GM23338 (cell line): ENCODE measurements at regions not wholly inside any gene's neighbourhood (a gene's known extent, or its start where the extent isn't known, plus 50 kb on each side); places are given as distances from the start of the nearest gene placed in this dataset.
A peak's percentile ranks its signal among the peaks of the same experiment; 100 is the strongest.
"Not testable (repeated sequence)": the region's sequence is repeated elsewhere in the genome, so short reads cannot be mapped to it uniquely, and the experiment has no call there.

ENCODE experiments used
- ATAC-seq: fragments of 200-7000 bp; cut with Tn5 transposase; 3 replicates; pipeline ENCODE4 v1.9.1; 2020
- DNase-seq: peaks from one replicate; pipeline ENCODE4 v3.0.0-alpha.2; 2015; ENCODE audit warnings: low spot score
- H2AFZ ChIP-seq: fragments of 200-600 bp; sonication (generic); 2 replicates; pipeline ENCODE4 v1.8.0; 2016; ENCODE audit warnings: antibody characterized with exemption, mild to moderate bottlenecking, moderate library complexity
- H3F3A ChIP-seq: fragments of 200-600 bp; sonication (generic); replicated peaks from 2 replicates; pipeline ENCODE4 v1.8.0; 2017; ENCODE audit warnings: antibody characterized with exemption, mixed run types, low read depth
- H3K27ac ChIP-seq: fragments of 200-600 bp; sonication (generic); 2 replicates; pipeline ENCODE4 v1.6.1; 2016; ENCODE audit warnings: low read depth
- H3K27me3 ChIP-seq: fragments of 200-600 bp; sonication (generic); 2 replicates; pipeline ENCODE4 v1.8.0; 2016; ENCODE audit warnings: mild to moderate bottlenecking, mixed run types, moderate library complexity; ENCODE audit not compliant: insufficient read depth
- H3K36me3 ChIP-seq: fragments of 200-600 bp; sonication (generic); 2 replicates; pipeline ENCODE4 v1.8.0; 2016; ENCODE audit warnings: mild to moderate bottlenecking; ENCODE audit not compliant: insufficient read depth
- H3K4me1 ChIP-seq: fragments of 200-600 bp; sonication (generic); 2 replicates; pipeline ENCODE4 v1.8.0; 2016; ENCODE audit warnings: mild to moderate bottlenecking, moderate library complexity; ENCODE audit not compliant: insufficient read depth
- H3K4me2 ChIP-seq: fragments of 200-600 bp; sonication (generic); 2 replicates; pipeline ENCODE4 v1.7.1; 2017; ENCODE audit warnings: mixed run types
- H3K4me3 ChIP-seq: fragments of 200-600 bp; sonication (generic); 2 replicates; pipeline ENCODE4 v1.6.1; 2016; ENCODE audit warnings: mixed run types
- H3K79me2 ChIP-seq: fragments of 200-600 bp; sonication (generic); replicated peaks from 2 replicates; pipeline ENCODE4 v1.8.0; 2017; ENCODE audit warnings: mild to moderate bottlenecking; ENCODE audit not compliant: insufficient read depth
- H3K9me2 ChIP-seq: fragments of 200-600 bp; sonication (generic); 2 replicates; pipeline ENCODE4 v1.8.0; 2017; ENCODE audit not compliant: insufficient read depth
- H4K20me1 ChIP-seq: fragments of 200-600 bp; sonication (generic); replicated peaks from 2 replicates; pipeline ENCODE4 v1.8.0; 2017; ENCODE audit warnings: mild to moderate bottlenecking; ENCODE audit not compliant: insufficient read depth
- H3K27ac Mint-ChIP-seq: 2 replicates; pipeline ENCODE4 v1.8.0; 2020; ENCODE audit warnings: inconsistent platforms, mild to moderate bottlenecking, moderate library complexity, mixed read lengths
- H3K27me3 Mint-ChIP-seq: 3 replicates; pipeline ENCODE4 v1.8.0; 2022; ENCODE audit warnings: low read depth, mild to moderate bottlenecking, moderate library complexity, mixed read lengths, inconsistent platforms; ENCODE audit not compliant: insufficient read depth, poor library complexity
- H3K36me3 Mint-ChIP-seq: 3 replicates; pipeline ENCODE4 v1.8.0; 2021; ENCODE audit warnings: low read depth, mild to moderate bottlenecking, inconsistent platforms, moderate library complexity, mixed read lengths
- H3K4me1 Mint-ChIP-seq: 3 replicates; pipeline ENCODE4 v1.8.0; 2020; ENCODE audit warnings: mild to moderate bottlenecking, inconsistent platforms, mixed read lengths
- H3K4me3 Mint-ChIP-seq: 3 replicates; pipeline ENCODE4 v1.8.0; 2021; ENCODE audit warnings: moderate library complexity, mild to moderate bottlenecking, inconsistent platforms, mixed read lengths
- H3K9me3 Mint-ChIP-seq: 3 replicates; pipeline ENCODE4 v1.8.0; 2020; ENCODE audit warnings: moderate library complexity, mild to moderate bottlenecking, inconsistent platforms, mixed read lengths
- EZH2 ChIP-seq: fragments of 200-600 bp; sonication (generic); IDR thresholded peaks from one replicate; pipeline ENCODE4 v1.8.0; 2017; ENCODE audit warnings: antibody characterized with exemption, mild to moderate bottlenecking, low read depth; ENCODE audit not compliant: unreplicated experiment
- EZH2phosphoT487 ChIP-seq: fragments of 200-600 bp; sonication (generic); IDR thresholded peaks from one replicate; pipeline ENCODE4 v1.8.1; 2018; ENCODE audit warnings: antibody characterized with exemption; ENCODE audit not compliant: unreplicated experiment

DNA sequence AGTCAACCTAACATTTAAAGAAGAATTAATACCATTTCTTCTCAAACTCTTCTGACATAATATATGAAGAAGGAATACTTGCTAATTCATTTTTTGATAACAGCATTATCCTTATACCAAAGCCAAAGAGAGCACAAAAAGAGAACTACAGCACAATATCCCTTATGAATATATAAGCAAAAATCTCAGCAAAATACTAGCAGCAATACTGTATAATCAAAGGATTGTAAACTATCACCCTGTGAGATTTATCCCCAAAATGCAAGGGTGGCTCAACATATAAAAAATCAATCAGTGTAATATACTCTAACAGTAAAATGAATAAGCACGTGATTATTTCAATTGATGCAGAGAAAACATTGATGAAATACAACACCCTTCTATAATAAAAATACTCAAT, 81.9 kb upstream of the ZNG1F start:
- ATAC-seq, H3K4me3 ChIP-seq, H4K20me1 ChIP-seq, H3K4me1 ChIP-seq, H3K9me3 Mint-ChIP-seq, H3K79me2 ChIP-seq, H3K4me3 Mint-ChIP-seq, H3K4me1 Mint-ChIP-seq, H2AFZ ChIP-seq, DNase-seq, H3K4me2 ChIP-seq, H3K9me2 ChIP-seq, H3K27ac ChIP-seq, H3K27ac Mint-ChIP-seq, H3K36me3 Mint-ChIP-seq, H3F3A ChIP-seq, H3K36me3 ChIP-seq: not testable (repeated sequence)
- TF ChIP-seq EZH2, result peak; percentile 95
- H3K27me3 Mint-ChIP-seq, result peaks cover 39% of the 10 kb centered on the region
- peaks cover 75% of the 10 kb centered on the region for H3K27me3 ChIP-seq

DNA sequence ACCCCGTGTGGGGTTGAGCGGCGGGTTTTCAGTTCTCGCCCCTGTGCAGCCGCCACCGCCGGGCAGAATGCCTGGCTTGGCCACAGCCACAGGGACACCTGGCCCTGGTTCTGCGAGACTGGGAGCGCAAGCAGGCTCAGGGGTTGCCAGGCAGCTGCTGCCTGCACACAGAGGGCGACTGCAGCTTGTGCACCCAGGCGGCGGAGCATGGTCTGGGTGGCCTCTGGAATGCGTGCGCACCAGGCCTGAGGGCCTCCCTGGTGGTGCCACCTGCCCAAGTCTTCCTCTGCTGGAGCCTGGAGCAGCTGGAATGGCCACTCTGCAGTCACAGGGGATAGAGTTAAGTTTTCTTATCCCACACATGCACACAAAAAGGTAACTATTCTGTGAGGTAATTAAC, 80.4 kb upstream of the ZNG1F start:
- not testable (repeated sequence) for H3K4me3 Mint-ChIP-seq, H3K9me2 ChIP-seq, H4K20me1 ChIP-seq, H3K4me1 ChIP-seq, H3K36me3 ChIP-seq, H3K36me3 Mint-ChIP-seq, H3K27ac Mint-ChIP-seq, ATAC-seq, H3K79me2 ChIP-seq, H2AFZ ChIP-seq, H3K27ac ChIP-seq, H3F3A ChIP-seq, H3K4me1 Mint-ChIP-seq, H3K9me3 Mint-ChIP-seq
- H3K27me3 Mint-ChIP-seq, result peaks cover 32% of the 10 kb centered on the region
- Histone ChIP-seq H3K4me3 (peak overlapping the region; percentile 40; the same call in 1 of the 2 replicates), H3K27me3 (peaks cover 73% of the 10 kb centered on the region), H3K4me2 (peak overlapping the region; percentile 68)
- DNase-seq, result peak; percentile 41

DNA sequence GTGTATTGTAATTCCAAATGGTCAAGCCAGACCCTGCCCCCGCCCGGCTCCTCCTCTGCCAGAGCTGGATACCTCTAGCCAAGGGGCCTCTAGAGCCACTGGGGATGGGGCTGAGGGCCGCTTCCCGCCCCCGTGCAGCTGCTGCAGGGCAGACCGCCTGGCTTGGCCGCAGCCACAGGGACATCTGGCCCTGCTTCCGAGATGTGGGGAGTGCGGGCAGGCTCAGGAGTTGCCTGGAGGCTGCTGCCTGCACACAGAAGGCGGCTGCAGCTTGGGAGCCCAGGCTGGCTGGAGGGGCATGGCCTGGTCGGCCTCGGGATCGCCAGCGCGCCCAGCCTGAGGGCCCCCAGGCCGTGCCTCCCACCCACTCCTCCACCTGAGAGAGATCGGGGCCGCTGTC, 79.9 kb upstream of the ZNG1F start:
- Histone ChIP-seq H3K4me2 (peak overlapping the region; percentile 68; the same call in 1 of the 2 replicates), H3K4me3 (peak overlapping the region; percentile 40; the same call in 1 of the 2 replicates), H3K27me3 (peaks cover 73% of the 10 kb centered on the region)
- DNase-seq, result peak; percentile 59
- H3K4me1 Mint-ChIP-seq, H3K27ac ChIP-seq, H3F3A ChIP-seq, H3K79me2 ChIP-seq, H2AFZ ChIP-seq, H4K20me1 ChIP-seq, H3K27ac Mint-ChIP-seq, H3K36me3 Mint-ChIP-seq, H3K4me1 ChIP-seq, H3K9me2 ChIP-seq, H3K4me3 Mint-ChIP-seq, H3K36me3 ChIP-seq, H3K9me3 Mint-ChIP-seq: not testable (repeated sequence)
- ATAC-seq, result peak; percentile 43
- H3K27me3 Mint-ChIP-seq, result peaks cover 31% of the 10 kb centered on the region
- TF ChIP-seq EZH2, result peak; percentile 57

DNA sequence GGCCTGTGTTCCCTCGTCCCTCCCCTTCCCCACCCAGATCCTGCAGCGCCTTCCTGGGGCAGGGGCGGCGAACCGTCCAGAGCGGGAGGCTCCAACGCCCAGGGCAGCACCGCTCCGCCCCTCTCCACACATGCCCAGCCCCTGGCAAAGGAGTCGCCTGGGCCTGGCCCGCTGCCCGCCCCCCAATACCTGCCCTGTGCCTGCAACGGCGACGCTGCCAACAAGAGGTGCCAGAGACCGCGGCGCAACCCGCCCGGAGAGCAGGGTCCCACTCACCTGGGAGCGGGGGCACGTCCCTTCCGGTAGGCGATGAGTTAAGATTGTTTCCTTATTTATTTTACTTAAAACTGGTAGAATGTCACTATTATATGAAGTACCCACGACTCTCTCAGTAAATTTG, 77.5 kb upstream of the ZNG1F start:
- H3K4me3 Mint-ChIP-seq, result peak overlapping the region; percentile 64
- peaks cover 56% of the 10 kb centered on the region for H3K27me3 ChIP-seq
- H3K4me3 ChIP-seq, result peak overlapping the region; percentile 46; the same call in 1 of the 2 replicates
- not testable (repeated sequence) for H3K4me1 Mint-ChIP-seq, H3K27ac ChIP-seq, H3K4me1 ChIP-seq, H3K9me3 Mint-ChIP-seq, H3K27ac Mint-ChIP-seq, H3K79me2 ChIP-seq, H2AFZ ChIP-seq, H3K36me3 ChIP-seq, H3F3A ChIP-seq, H3K9me2 ChIP-seq, H4K20me1 ChIP-seq, H3K36me3 Mint-ChIP-seq
- TF ChIP-seq EZH2, result peak; percentile 88
- TF ChIP-seq EZH2phosphoT487, result peak; percentile 70
- DNase-seq (peak; percentile 22), ATAC-seq (peak; percentile 65)
- peak overlapping the region; percentile 73 for H3K4me2 ChIP-seq
- H3K27me3 Mint-ChIP-seq, result peaks cover 23% of the 10 kb centered on the region

DNA sequence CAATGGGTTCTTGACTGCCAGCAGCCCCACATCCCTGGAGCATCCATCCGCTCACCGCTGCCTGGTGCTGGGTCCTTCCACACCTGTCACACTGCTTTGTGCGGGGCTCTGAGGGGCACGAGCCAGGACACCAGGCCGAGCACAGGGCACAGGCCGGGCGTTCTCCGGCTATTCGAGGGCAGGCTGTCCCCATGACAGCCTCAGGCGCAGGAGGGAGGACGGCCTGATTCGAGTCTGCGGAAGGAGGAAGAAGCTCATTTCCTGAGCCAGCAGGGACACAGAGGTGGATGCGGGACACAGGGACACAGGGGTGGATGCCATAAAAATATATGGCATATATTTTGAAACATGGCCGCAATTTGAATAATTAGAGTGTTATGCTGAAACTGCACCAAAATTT, 76.9 kb upstream of the ZNG1F start:
- H3K9me3 Mint-ChIP-seq, result not testable (repeated sequence)
- H3K4me3 Mint-ChIP-seq, result peak overlapping the region; percentile 34; the same call in 1 of the 3 replicates
- ATAC-seq, result peak; percentile 79

GRCh38 chr9:41251973-41252372, 62.9 kb upstream of the ZNG1F start:
- H3K9me2 ChIP-seq, H3K4me3 Mint-ChIP-seq, ATAC-seq, H3K4me2 ChIP-seq, H3K27ac ChIP-seq, DNase-seq, H3K27me3 Mint-ChIP-seq, H4K20me1 ChIP-seq, H3K4me1 Mint-ChIP-seq, H3K4me3 ChIP-seq, H3K79me2 ChIP-seq, H3K4me1 ChIP-seq, H3K36me3 ChIP-seq, H2AFZ ChIP-seq, H3K27ac Mint-ChIP-seq, H3K27me3 ChIP-seq, H3F3A ChIP-seq: not testable (repeated sequence)
- Mint-ChIP-seq H3K36me3 (peaks cover 11% of the 10 kb centered on the region; the same call in 1 of the 3 replicates), H3K9me3 (peaks cover 68% of the 10 kb centered on the region)

More for the DNA sequence above, 76.9 kb upstream of the ZNG1F start:
- not testable (repeated sequence) for H3K4me1 ChIP-seq, H3K36me3 Mint-ChIP-seq, H3K27ac Mint-ChIP-seq, H3K79me2 ChIP-seq, H3K9me2 ChIP-seq, H4K20me1 ChIP-seq, H3K4me1 Mint-ChIP-seq, H3K27ac ChIP-seq, H3K4me3 ChIP-seq, H3K36me3 ChIP-seq, H3F3A ChIP-seq, H2AFZ ChIP-seq, H3K4me2 ChIP-seq
- peak; percentile 46 for DNase-seq
- H3K27me3 Mint-ChIP-seq, result peaks cover 22% of the 10 kb centered on the region
- peaks cover 50% of the 10 kb centered on the region for H3K27me3 ChIP-seq
